ENCODE measurements at regions not wholly inside any gene's neighbourhood (a gene's known extent, or its start where the extent isn't known, plus 50 kb on each side); places are given as distances from the start of the nearest gene placed in this dataset.
A peak's percentile ranks its signal among the peaks of the same experiment; 100 is the strongest.
"Not testable (repeated sequence)": the region's sequence is repeated elsewhere in the genome, so short reads cannot be mapped to it uniquely, and the experiment has no call there.

DNA sequence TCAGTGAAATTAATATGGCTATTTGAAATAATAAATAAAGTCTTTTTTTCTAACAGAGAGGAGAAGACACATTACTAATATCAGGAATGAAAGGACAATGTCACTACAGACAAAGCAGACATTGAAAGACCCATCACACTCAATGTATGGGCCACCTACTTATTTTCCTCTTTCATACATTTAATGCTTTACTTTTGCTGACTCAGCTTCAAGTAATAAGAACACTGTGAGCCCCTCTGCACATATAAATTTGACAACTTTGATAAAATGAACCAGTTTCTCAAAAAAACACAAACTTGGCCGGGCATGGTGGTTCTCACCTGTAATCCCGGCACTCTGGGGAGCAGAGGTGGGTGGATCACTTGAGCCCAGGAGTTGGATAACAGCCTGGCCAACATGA is 664.2 kb upstream of the COBL start:
- DNase-seq (ENCODE audit: low read depth in 4 of 4, low spot score in 3 of 4), result no peak

DNA sequence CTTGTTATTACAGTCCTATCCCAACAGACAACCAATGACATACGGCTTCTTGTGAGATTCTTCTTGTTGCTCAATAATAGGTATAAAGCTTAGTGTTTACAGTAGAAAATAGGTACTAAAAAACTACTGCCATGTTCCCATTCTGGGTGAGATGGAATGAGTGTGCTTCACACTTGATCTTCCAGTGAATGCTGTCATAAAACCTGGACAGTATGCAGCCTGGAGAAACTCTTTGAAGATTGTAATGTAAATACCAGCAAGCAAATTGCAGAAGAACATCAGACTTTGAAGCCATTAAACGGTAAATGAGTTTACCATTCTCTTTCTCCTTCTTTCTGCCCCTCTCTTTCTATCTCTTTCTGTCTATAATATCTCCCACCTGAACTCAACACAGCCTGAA is 663.7 kb upstream of the COBL start:
- DNase-seq (ENCODE audit: low read depth in 4 of 4, low spot score in 3 of 4), result no peak

DNA sequence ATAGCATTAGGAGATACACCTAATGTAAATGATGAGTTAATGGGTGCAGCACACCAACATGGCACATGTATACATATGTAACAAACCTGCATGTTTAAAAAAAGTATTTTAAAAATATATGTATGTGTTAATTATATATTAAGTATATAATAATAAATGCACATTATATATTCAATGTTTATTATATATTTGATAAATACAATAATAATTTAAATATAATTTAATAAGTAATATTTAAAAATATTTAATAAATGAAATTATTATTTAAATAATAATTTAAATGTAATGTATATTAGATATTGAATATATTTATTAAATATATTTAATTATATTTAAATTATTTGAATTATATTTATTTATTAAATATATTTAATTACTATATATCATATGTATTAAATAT is 661.3 kb upstream of the COBL start:
- DNase-seq (ENCODE audit: low read depth in 4 of 4, low spot score in 3 of 4), result no peak

DNA sequence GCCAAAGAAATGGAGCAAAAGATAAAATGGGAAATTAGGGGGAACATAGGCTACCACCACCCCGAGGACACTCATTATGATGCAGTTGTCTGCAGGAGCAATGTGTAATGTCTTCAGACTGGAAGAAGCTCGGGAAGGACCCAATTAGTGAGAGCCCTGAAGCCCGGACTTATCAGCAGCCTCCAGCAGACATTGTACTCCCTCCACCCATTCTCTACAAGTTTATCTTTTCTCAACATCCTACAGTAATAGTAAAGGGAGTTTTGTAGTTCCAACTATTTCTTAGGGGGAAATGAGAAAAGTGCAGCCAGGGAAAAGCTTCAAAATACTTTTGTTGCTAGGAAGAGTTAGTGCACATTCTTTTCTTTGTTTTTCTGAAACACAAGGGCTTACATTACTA is 657.3 kb upstream of the COBL start:
- DNase-seq (ENCODE audit: low read depth in 4 of 4, low spot score in 3 of 4), result no peak

DNA sequence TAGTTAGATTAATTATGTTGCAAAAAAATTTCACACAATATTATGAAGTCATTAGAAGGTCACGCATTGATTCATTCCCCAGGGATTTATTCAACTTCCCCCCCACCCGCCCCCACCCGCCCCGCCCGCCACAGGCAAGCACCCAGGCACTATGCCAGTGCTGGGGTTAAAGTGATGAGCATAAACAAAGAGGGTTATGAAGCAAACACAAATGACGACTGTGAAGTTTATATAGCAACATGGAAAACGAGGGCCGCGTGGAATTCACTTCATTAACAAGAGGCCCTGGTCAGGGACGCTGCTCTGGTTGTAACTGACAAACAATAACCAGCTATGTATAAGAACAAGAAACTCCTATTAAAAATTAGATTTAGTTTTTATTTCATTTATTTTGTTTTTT is 656.5 kb upstream of the COBL start:
- DNase-seq (ENCODE audit: low read depth in 4 of 4, low spot score in 3 of 4), result no peak

DNA sequence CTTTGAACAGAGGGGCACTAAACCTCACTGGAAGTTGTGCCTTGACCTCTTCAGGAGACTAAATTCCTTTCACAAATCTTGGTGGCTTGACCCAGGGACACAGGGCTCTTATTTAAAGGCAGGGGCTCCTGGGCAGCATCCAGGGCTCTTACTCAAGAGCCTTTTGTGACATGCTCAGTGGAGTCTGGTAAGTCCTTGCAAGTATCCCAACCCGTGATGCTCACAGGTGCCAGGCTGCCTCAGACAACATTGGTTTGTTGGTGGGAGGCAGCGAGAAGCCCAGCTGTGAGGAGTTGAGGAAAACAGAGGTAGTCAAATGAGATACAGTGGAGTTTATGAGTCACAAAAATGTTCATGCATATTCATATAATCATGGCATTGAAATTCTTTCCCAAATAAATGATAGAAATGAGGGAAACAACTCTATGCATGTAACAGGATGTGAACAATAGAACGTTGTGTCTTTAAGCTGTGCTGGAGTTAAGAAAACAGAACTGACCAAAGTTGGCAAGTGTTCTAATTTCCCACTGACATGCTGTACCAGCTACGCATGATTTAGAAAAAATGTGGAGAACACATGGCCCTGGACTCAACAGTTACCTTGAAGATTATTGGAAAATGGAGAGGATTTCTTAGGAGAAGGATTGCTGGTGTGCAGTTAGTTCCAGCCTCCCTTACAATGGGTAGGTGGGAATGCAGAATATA is 654.5 kb upstream of the COBL start:
- DNase-seq (ENCODE audit: low read depth in 4 of 4, low spot score in 3 of 4), result no peak

DNA sequence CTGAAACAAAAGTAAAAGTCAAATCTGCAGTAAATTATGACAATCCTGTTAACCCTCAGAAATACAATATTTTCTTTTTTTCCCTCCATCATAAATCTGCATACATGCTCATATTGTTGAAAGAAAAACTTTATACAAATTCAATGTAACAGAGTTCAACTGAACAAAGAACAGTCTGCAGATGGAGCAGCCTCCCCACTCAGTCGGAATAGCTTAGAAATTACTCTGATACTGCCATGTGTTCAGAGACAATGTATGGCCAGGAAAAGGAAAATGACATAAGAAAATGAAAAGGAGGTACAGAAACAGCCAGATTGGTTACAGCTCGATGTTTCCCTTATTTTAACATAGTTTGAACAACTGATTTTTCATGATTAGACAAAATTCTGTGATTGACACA is 651.9 kb upstream of the COBL start:
- no peak for DNase-seq (ENCODE audit: low read depth in 4 of 4, low spot score in 3 of 4)

DNA sequence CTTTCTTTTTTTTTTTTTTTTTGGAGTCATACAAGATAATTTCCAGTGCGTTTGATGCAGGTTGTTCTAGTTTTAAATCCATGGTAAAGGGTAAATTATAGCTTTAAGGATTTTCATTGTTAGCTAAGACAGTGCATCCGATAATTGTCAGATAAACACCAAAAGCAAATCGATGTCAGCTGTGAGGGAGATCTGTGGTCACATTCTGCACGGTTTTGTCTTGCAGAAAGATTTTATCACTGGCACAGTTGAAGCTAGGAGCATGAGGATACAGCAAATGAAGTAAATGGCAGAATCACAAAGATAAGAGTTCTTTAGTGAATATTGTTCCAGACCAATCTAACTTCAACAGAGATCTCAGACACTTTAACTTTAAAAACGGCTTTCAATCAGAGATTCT is 648.8 kb upstream of the COBL start:
- DNase-seq (ENCODE audit: low read depth in 4 of 4, low spot score in 3 of 4), result no peak

DNA sequence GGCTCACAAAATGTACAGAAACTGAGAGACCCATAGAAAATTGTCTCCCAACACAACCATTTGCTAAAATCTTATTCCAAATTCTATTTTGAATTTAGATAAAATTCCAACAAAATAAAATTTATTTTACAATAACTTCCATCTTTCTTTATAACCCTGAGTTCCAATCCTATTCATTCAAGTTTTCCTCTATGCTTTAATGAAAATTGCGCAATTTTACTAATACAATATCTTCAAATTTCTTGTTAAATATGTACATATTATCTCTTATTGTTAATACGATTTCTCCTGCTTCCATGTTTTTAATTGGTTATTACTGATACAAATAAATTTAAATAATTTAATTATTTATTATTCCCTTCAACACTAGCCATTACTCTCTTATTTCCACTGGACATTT is 645.2 kb upstream of the COBL start:
- no peak for DNase-seq (ENCODE audit: low read depth in 4 of 4, low spot score in 3 of 4)

DNA sequence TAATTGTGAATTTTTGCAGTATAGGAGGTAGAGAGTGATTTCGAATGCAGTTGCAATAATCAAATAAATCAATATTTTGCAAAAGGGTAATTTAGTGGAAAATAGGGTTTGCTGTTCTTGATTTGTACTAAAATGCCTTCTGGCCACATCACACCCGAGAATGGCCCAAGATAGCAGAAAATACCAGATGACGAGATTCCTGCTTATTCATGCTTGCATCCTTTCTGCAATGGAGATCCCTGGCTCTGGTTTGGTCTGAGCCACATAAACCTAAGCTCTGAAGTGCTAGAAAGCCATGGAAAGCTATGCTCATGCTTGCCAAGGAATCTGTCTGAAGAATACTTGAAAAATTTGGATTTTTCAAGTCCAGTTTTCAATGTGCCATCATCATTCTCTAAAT is 634.2 kb upstream of the COBL start:
- no peak for DNase-seq (ENCODE audit: low read depth in 4 of 4, low spot score in 3 of 4)

DNA sequence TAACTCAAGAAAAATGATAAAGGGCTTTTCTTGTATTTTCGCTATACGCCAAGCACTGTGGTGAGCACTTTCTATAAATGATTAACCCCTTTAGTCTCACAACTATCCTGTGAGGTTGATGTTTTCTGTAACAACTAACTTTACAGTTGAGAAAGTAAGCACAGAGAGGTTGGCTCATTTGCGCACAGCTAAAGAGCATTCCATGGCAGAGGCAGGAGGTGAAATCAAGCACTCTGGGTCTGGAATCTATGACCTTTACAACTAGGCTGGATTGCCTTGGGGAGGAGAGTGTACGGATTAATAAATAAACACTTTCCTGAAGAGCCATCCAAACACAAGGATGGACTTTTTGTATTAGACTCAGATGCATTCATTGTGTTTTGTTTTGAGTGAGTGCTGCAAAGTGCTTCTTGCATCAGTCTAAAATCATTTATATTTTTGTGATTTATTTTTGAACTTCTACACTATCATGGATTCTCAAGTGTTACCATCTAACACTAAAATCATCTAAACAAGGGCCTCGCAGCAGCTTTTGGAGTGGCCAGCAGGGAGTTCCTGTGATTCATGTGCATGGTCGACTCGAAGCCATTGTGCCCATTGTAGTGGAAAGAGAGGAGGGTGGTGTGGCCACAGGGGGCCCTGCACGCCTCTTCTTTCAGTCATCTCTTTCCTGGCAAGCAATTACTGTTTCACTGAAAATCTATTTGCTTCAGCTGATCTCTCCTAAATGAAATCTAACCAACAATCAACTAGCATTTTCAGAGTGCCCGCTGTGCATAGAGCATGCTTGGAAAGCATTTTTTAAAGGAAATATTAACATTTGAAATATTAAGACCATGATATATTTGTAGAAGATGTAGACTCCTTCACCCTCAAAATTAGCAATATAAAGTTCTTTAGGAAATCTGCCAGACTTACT is 633.4 kb upstream of the COBL start:
- no peak for DNase-seq (ENCODE audit: low read depth in 4 of 4, low spot score in 3 of 4)

DNA sequence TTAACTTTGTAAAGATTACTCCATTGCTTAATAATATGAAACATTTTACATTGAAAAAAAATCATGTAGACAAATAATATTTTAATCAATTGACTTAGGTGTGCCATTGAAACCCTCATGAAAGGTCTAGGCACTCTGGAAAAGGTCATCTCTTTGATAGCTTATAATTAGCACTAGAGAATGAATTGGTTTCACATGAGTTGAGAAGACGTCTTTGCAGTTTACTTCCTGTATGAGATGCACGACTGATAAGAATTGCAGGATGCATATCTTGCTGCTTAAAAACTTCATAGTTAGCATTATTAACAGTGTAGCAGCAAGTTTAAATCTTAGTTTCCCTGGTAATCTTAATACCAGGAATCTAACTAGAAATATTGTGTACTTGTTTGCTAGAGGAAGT is 614.2 kb upstream of the COBL start:
- no peak for DNase-seq (ENCODE audit: low read depth in 4 of 4, low spot score in 3 of 4)

DNA sequence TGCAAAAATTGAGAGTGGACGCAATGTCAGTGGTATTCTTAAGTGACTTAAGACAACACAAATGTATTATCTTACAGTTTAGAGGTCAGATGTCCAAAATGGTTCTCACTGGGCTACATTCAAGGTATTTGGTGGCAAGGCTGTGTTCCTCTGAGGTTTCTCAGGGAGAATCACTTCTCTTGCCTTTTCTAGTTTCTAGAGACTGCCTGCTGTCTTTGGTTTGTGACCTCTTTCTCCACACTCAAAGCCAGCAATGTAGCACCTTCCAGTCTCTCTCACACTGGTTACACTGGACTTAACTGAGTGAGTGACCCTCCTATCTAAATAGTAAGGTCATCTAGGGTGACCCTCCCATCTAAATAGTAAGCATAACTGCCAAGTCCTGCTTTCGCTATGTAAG is 613.2 kb upstream of the COBL start:
- no peak for DNase-seq (ENCODE audit: low read depth in 4 of 4, low spot score in 3 of 4)

DNA sequence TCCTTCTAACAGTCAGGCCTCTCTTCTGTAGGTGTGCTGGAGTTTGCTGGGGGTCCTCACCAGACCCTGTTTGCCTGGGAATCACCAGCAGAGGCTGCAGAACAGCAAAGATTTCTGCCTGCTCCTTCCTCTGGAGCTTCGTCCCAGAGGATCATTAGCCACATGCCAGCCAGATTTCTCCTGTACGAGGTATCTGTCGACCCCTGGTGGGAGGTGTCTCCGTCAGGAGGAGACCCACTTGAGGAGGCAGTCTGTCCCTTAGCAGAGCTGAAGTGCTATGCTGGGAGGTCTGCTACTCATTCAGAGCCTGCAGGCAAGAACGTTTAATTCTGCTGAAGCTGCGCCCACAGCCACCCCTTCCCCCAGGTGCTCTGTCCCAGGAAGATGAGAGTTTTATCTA is 611.1 kb upstream of the COBL start:
- no peak for DNase-seq (ENCODE audit: low read depth in 4 of 4, low spot score in 3 of 4)

DNA sequence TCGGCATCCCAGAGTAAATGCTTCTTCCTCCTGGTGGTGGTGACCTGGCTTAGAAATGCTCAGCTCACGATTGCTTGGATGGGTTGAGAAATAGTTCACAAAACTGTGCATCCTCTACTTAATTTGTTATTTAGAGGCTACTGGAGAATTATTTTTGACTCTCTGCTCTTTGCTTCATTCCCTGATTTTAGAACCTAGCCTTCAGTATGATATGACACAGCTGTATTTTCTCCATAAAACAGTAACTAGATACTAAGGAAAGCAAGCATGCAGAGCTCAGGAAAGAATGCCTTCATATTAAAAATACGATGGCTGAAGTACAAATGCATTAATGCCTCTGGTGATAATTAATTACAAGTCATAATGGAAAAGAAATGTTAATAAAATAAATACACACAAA is 602.0 kb upstream of the COBL start:
- DNase-seq (ENCODE audit: low read depth in 4 of 4, low spot score in 3 of 4), result peak; percentile 5 to 29 (median 20)

DNA sequence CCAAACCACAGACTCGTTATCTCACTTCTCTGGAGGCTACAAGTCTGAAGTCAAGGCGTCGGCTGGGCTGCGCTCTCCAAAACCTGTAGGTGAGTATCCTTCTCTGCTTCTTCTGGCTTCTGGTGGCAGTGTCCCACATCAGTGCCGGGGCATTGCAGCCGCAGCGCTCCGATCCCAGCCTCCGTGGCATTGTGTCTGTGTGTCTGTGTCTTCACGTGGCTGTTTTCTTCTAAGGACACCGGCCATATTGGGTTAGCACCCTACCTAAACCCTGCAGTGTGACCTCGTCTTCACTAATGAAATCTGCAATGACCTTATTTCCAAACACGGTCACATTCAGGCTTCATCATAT is 584.9 kb upstream of the COBL start:
- no peak for DNase-seq (ENCODE audit: low read depth in 4 of 4, low spot score in 3 of 4)

DNA sequence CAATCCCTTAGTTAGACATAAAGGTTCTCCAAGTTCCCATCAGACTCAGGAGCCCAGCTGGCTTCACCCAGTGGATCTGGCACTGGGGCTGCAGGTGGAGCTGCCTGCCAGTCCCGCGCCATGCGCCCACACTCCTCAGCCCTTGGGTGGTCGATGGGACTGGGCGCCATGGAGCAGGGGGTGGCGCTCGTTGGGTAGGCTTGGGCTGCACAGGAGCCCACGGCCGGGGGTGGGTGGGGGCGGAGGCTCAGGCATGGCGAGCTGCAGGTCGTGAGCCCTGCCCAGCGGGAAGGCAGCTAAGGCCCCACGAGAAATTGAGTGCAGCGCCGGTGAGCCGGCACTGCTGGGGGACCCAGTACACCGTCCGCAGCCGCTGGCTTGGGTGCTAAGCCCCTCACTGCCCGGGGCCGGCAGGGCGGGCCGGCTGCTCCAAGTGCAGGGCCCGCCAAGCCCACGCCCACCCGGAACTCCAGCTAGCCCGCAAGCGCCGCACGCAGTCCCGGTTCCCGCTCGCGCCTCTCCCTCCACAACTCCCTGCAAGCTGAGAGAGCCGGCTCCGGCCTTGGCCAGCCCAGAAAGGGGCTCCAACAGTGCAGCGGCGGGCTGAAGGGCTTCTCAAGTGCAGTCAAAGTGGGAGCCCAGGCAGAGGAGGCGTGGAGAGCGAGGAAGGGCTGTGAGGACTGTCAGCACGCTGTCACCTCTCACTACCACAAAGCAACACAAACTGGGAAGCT is 584.3 kb upstream of the COBL start:
- not testable (repeated sequence) for DNase-seq (ENCODE audit: low read depth in 4 of 4, low spot score in 3 of 4)

DNA sequence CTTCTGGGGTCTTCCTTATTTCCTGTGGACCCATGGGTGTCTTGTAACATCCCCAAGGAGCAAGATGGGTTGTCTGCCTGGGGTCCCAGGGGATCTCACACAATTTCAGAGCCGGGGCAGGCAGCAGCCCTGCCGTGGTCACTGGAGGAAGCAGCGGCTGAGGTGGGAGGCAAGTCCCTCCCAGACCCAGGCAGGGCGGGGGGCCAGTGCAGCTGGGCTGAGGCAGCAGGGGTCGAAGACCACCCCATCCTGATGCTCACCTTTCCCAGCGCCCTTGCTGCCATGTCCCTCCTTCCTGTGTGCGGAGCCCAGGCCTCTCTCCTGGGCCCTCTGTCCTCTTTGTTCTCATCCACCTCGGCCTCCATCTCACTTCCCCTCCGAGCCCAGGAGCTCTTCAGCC is 583.0 kb upstream of the COBL start:
- DNase-seq (ENCODE audit: low read depth in 4 of 4, low spot score in 3 of 4), result no peak

DNA sequence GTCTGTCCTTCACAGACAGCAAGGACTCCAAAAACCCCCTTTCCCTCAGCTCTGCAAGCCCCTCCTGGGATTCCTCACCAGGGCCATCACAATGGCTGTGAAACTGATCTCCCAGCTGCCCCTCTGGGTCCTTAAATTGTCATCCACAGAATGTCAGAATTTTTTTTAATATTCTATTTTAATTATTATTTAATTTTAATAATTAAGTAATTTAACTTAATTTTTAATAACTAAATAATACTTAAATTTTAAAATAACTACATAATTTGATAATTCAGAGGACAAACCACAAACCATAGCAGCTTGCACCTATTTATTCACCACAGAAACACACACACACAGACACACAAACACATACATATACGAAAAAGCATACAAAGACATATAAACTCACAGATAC is 565.8 kb upstream of the COBL start:
- DNase-seq (ENCODE audit: low read depth in 4 of 4, low spot score in 3 of 4), result no peak

DNA sequence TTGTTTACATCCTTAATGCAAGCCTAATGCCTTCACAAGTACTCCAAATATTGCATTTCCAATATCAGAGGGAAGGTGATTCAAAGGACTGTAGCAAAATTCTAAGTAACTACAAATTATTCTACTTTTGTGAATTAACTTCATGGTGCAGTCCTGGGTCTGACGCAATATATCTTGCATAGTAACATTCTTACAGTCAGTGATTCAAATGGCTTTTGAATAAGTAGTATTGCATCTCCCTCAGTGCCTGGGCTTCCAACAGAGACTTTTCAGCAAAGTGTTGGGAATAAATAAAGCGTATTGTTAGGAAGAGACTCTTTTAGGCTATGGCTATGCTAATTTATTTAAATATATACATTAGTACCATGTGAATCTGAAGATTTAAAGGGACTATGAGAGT is 564.7 kb upstream of the COBL start:
- no peak for DNase-seq (ENCODE audit: low read depth in 4 of 4, low spot score in 3 of 4)

DNA sequence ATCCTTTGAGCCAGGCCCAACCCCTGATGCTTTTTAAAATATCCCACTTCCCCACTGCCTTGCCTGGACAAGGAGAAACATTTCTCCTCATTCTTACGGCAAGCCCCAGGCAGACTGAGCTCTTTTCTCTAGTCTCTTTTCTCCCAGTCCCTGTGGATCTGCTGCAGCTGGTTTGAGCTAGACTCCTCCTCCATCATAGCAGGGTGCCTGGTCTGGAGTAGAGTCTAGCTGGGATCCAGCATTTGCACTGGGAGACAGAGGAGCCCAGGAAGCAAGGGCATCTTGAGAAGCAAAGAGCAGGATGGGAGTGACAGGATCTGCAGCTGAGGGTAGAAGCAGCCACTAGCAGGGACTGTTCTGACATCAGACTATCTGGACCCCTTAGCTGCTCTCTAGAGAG is 562.3 kb upstream of the COBL start:
- no peak for DNase-seq (ENCODE audit: low read depth in 4 of 4, low spot score in 3 of 4)

DNA sequence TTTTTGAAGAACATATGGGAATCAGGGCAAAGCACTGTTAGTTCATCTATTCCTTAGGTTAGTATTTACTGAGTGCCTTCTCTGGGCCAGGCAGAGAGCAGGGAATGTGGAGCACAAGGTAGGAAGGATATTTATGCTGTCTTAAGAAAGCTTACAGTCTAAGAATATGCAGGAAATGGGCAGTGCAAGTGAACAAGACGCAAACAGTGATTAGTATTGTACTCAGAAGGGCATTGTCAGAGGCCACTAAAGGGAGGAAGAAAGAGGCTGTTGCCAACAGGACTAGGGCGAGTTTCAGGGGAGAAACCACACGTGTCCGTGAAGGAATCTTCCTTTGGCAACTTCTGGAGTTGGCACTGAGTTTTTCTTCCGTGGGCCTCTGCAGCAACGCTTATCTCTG is 552.8 kb upstream of the COBL start:
- DNase-seq (ENCODE audit: low read depth in 4 of 4, low spot score in 3 of 4), result no peak

Measured in right renal pelvis (tissue), 4 donors.